ENCODE measurements at regions not wholly inside any gene's neighbourhood (a gene's known extent, or its start where the extent isn't known, plus 50 kb on each side); places are given as distances from the start of the nearest gene placed in this dataset.

DNA sequence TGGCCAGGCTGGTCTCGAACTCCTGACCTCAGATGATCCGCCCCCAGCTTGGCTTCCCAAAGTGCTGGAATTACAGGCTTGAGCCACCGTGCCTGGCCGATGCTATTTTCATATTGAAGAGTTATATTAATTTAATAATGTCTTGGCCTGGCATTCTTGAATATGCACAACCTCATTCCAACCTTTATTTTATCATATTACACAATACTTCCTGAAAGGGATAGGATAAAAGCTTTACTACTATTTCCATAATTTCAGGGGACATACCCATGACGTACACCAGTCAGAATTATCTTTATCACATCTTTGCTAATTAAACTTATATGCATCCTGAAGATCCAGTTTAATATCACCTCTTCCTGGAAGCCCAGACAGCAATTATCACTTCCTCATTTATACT, 205.3 kb downstream of the ZIC4 start:
- Mint-ChIP-seq H3K4me3 (no peak overlapping the region), H3K9me3 (peaks cover 6% of the 10 kb centered on the region), H3K4me1 (no peaks in the 10 kb centered on the region), H3K27me3 (ENCODE audit: low read depth) (no peaks in the 10 kb centered on the region), H3K27ac (no peak overlapping the region), H3K36me3 (no peaks in the 10 kb centered on the region)
- ATAC-seq (no peak), DNase-seq (ENCODE audit: low spot score) (no peak)
- CTCF ChIA-PET = no interaction called here
- TF ChIP-seq FOXJ3 (CRISPR knock-in tag; IDR thresholded peaks at IDR 0.05; ENCODE audit: borderline replicate concordance) (no peak), CBFB (CRISPR knock-in tag; IDR thresholded peaks at IDR 0.05; ENCODE audit: low read depth) (no peak), ARID4B (CRISPR knock-in tag; IDR thresholded peaks at IDR 0.05; ENCODE audit: borderline replicate concordance) (no peak), ATF6 (CRISPR knock-in tag; IDR thresholded peaks at IDR 0.05) (no peak), ZNF121 (CRISPR knock-in tag; IDR thresholded peaks at IDR 0.05) (no peak), SP1 (CRISPR knock-in tag; conservative IDR thresholded peaks at IDR 0.05) (no peak)
- TF ChIP-seq, protein P1, sequence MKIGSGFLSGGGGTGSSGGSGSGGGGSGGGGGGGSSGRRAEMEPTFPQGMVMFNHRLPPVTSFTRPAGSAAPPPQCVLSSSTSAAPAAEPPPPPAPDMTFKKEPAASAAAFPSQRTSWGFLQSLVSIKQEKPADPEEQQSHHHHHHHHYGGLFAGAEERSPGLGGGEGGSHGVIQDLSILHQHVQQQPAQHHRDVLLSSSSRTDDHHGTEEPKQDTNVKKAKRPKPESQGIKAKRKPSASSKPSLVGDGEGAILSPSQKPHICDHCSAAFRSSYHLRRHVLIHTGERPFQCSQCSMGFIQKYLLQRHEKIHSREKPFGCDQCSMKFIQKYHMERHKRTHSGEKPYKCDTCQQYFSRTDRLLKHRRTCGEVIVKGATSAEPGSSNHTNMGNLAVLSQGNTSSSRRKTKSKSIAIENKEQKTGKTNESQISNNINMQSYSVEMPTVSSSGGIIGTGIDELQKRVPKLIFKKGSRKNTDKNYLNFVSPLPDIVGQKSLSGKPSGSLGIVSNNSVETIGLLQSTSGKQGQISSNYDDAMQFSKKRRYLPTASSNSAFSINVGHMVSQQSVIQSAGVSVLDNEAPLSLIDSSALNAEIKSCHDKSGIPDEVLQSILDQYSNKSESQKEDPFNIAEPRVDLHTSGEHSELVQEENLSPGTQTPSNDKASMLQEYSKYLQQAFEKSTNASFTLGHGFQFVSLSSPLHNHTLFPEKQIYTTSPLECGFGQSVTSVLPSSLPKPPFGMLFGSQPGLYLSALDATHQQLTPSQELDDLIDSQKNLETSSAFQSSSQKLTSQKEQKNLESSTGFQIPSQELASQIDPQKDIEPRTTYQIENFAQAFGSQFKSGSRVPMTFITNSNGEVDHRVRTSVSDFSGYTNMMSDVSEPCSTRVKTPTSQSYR (CRISPR knock-in tag; IDR thresholded peaks at IDR 0.05) = no peak
- POLR2A ChIA-PET = interaction anchor here (0.7 kb wide), 1 partner anchor 476 kb away, joined by 5 read pairs; no protein-coding TSS in a partner anchor

GRCh38 chr3:147200545-147200944, 205.8 kb downstream of the ZIC4 start:
- no peak for DNase-seq (ENCODE audit: low spot score)
- TF ChIP-seq NR1H2 (CRISPR knock-in tag; IDR thresholded peaks at IDR 0.05) = no peak
- TF ChIP-seq TP53 (CRISPR knock-in tag; IDR thresholded peaks at IDR 0.05) = no peak
- no peak for TF ChIP-seq ERG (CRISPR knock-in tag; IDR thresholded peaks at IDR 0.05)
- no peak for TF ChIP-seq ZNF423 (CRISPR knock-in tag; IDR thresholded peaks at IDR 0.05)
- TF ChIP-seq CREM (CRISPR knock-in tag; IDR thresholded peaks at IDR 0.05) = no peak
- TF ChIP-seq CDX4 (CRISPR knock-in tag; IDR thresholded peaks at IDR 0.05; ENCODE audit: borderline replicate concordance) = no peak
- no peak for TF ChIP-seq IRF2 (CRISPR knock-in tag; IDR thresholded peaks at IDR 0.05; ENCODE audit: borderline replicate concordance, low read depth)
- no peak for TF ChIP-seq ZNF263 (CRISPR knock-in tag; IDR thresholded peaks at IDR 0.05; ENCODE audit: low read depth)
- ChIA-PET CTCF (no interaction called here), POLR2A (interaction anchor here (0.7 kb wide), 1 partner anchor 476 kb away, joined by 5 read pairs; no protein-coding TSS in a partner anchor)
- Mint-ChIP-seq H3K4me1 (no peaks in the 10 kb centered on the region), H3K27ac (no peak overlapping the region), H3K4me3 (no peak overlapping the region), H3K27me3 (ENCODE audit: low read depth) (no peaks in the 10 kb centered on the region), H3K36me3 (no peaks in the 10 kb centered on the region), H3K9me3 (peaks cover 1% of the 10 kb centered on the region; the same call in 1 of the 2 replicates)
- ATAC-seq = no peak

Measured in WTC11 (cell line).